Panc1 (cell line): ENCODE measurements at regions not wholly inside any gene's neighbourhood (a gene's known extent, or its start where the extent isn't known, plus 50 kb on each side); places are given as distances from the start of the nearest gene placed in this dataset.

Experiments used
- ATAC-seq: fragments of 200-7000 bp; cut with Tn5 transposase; 2 replicates; pipeline ENCODE4 v1.9.1; 2020; ENCODE audit warnings: mild to moderate bottlenecking, moderate library complexity
- BruUV-seq: library from RNA; stranded (reverse); fragments of 400-500 nt; replicated peaks from 2 replicates; lab custom pipeline; 2021; lab: Mats Ljungman, UMichigan
- CTCF ChIA-PET: fragments of 300-600 bp; sonication (Branson Sonifier 250); formaldehyde crosslinking; loops from one replicate; lab custom pipeline; 2022; ENCODE audit warnings: antibody characterized with exemption; lab: Charles Lee
- POLR2A ChIA-PET: fragments of 300-600 bp; sonication (Branson Sonifier 250); formaldehyde crosslinking; loops from one replicate; lab custom pipeline; 2022; ENCODE audit warnings: antibody characterized with exemption; lab: Charles Lee
- DNase-seq: peaks from one replicate; pipeline ENCODE4 v3.0.0-alpha.2; 2010; ENCODE audit warnings: low read depth, low spot score
- H3K27ac ChIP-seq: 2 replicates; pipeline ENCODE4 v1.5.1; 2011; ENCODE audit warnings: mild to moderate bottlenecking, low read length, inconsistent platforms
- H3K27me3 ChIP-seq: fragments of 200-500 bp; sonication (Bioruptor generic); 2 replicates; pipeline ENCODE4 v1.6.0; 2014; ENCODE audit warnings: low read length, inconsistent platforms; ENCODE audit not compliant: control insufficient read depth, insufficient read depth
- H3K36me3 ChIP-seq: fragments of 200-500 bp; sonication (Bioruptor generic); 2 replicates; pipeline ENCODE4 v1.5.1; 2014; ENCODE audit warnings: inconsistent platforms, mild to moderate bottlenecking, low read length, moderate library complexity; ENCODE audit not compliant: control insufficient read depth, insufficient read depth
- H3K4me1 ChIP-seq: 2 replicates; pipeline ENCODE4 v1.5.1; 2011; ENCODE audit warnings: inconsistent platforms, mild to moderate bottlenecking, low read length, moderate library complexity; ENCODE audit not compliant: control insufficient read depth, insufficient read depth
- H3K4me3 ChIP-seq, 2 experiments: 2 replicates each; pipeline ENCODE4 v1.5.1; 2011 to 2012; ENCODE audit warnings: low read depth in 2 of 2, low read length in 2 of 2, mild to moderate bottlenecking in 2 of 2, inconsistent platforms in 1 of 2, moderate library complexity in 1 of 2
- H3K9me3 ChIP-seq: fragments of 200-500 bp; sonication (Bioruptor generic); 2 replicates; pipeline ENCODE4 v1.5.1; 2014; ENCODE audit warnings: low read depth, mild to moderate bottlenecking, inconsistent platforms, low read length, moderate library complexity; ENCODE audit not compliant: control insufficient read depth, insufficient read depth
- POLR2AphosphoS5 ChIP-seq: IDR thresholded peaks from 2 replicates; pipeline ENCODE4 v1.6.1; 2012; ENCODE audit warnings: mild to moderate bottlenecking, low read depth, low read length, moderate library complexity
- REST ChIP-seq, 2 experiments: IDR thresholded peaks; 2 replicates each; pipeline ENCODE4 v1.6.1; 2011 to 2012; ENCODE audit warnings: low read depth in 2 of 2, control low read depth in 1 of 2, low read length in 1 of 2, mild to moderate bottlenecking in 1 of 2, moderate library complexity in 1 of 2; ENCODE audit not compliant: insufficient read depth in 1 of 2
- SIN3A ChIP-seq: IDR thresholded peaks from 2 replicates; pipeline ENCODE4 v1.6.1; 2012; ENCODE audit warnings: low read depth, mild to moderate bottlenecking, low read length, moderate library complexity, borderline replicate concordance; ENCODE audit not compliant: insufficient read depth
- TCF7L2 ChIP-seq: IDR thresholded peaks from 2 replicates; pipeline ENCODE4 v1.6.1; 2011; ENCODE audit warnings: mild to moderate bottlenecking, low read depth, low read length, inconsistent platforms
- in situ Hi-C: cut with HindIII; loops from 2 replicates; pipeline ENCODE4 v1.10.0; 2016; ENCODE audit warnings: low sequenced_read_pairs, low pct_unique_long_range_greater_than_20kb
- intact Hi-C: fragments of 100-400 bp; cut with micrococcal nuclease; formaldehyde crosslinking; loops from one replicate; pipeline ENCODE4 v1.10.0; 2022; ENCODE audit not compliant: unreplicated experiment
- TF ChIP-seq, protein P1 (sequence below): fragments of 450-650 bp; IDR thresholded peaks from 2 replicates; pipeline ENCODE4 v1.5.1; 2017; ENCODE audit warnings: mild to moderate bottlenecking

DNA sequence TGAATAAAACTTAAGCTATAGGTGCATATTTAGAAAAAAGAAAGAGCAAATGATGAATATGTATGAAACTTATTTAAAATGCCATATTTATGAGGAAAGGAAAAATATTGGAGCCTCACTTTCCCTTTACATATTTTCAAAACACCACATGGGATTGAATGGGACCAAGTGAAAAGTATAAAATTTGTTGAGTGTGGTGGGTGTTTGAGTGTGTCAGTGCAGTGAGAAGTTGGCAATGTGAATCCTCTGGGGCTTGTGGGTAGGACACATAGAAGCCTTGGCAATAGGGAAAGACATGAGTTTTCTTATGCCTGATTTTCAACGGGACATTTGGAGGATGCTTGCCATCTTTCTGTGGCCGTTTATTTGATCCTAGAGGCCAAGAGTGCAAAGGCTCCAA lies 502.2 kb upstream of the CELF4 start:
- ATAC-seq, result no peak
- no peak for DNase-seq
- Histone ChIP-seq H3K27me3 (no peaks in the 10 kb centered on the region), H3K4me3 (no peak overlapping the region), H3K27ac (no peak overlapping the region), H3K9me3 (no peaks in the 10 kb centered on the region), H3K4me1 (no peaks in the 10 kb centered on the region), H3K36me3 (no peaks in the 10 kb centered on the region)
- intact Hi-C loops (no loop called here), in situ Hi-C loops (no loop called here)
- TF ChIP-seq POLR2AphosphoS5, result no peak
- TF ChIP-seq, protein P1, sequence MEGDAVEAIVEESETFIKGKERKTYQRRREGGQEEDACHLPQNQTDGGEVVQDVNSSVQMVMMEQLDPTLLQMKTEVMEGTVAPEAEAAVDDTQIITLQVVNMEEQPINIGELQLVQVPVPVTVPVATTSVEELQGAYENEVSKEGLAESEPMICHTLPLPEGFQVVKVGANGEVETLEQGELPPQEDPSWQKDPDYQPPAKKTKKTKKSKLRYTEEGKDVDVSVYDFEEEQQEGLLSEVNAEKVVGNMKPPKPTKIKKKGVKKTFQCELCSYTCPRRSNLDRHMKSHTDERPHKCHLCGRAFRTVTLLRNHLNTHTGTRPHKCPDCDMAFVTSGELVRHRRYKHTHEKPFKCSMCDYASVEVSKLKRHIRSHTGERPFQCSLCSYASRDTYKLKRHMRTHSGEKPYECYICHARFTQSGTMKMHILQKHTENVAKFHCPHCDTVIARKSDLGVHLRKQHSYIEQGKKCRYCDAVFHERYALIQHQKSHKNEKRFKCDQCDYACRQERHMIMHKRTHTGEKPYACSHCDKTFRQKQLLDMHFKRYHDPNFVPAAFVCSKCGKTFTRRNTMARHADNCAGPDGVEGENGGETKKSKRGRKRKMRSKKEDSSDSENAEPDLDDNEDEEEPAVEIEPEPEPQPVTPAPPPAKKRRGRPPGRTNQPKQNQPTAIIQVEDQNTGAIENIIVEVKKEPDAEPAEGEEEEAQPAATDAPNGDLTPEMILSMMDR, result no peak
- no peak for TF ChIP-seq SIN3A
- no peak for TF ChIP-seq TCF7L2
- no peak for TF ChIP-seq REST (IDR thresholded peaks at IDR 0.05; ENCODE audit: insufficient read depth in 1 of 2, low read depth in 2 of 2, low read length in 1 of 2)
- CTCF ChIA-PET, result no interaction called here
- BruUV-seq, result no TSS peak
- POLR2A ChIA-PET, result no interaction called here

DNA sequence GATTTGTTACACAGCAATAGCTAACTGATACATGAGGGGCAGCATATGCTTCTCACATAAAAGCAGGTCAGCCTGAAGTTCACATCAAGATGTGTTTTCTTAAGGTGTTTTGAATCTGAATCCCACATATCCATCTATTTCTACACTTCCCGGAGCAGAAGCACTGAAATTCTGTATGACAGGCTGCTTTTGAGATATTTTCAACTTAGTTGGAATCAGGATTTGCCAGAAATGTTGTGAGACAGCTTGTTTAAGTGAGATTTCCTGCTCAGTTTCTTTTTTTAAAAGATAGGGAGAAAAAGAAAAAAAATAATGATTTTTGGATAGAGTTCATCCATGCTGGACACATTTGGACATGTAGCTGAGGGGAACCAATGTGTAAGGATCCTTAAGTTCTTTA lies 501.5 kb upstream of the CELF4 start:
- ATAC-seq (no peak), DNase-seq (no peak)
- Histone ChIP-seq H3K36me3 (no peaks in the 10 kb centered on the region), H3K27ac (no peak overlapping the region), H3K4me3 (no peak overlapping the region), H3K27me3 (no peaks in the 10 kb centered on the region), H3K4me1 (no peaks in the 10 kb centered on the region), H3K9me3 (no peaks in the 10 kb centered on the region)
- in situ Hi-C loops (no loop called here), intact Hi-C loops (no loop called here)
- BruUV-seq, result no TSS peak
- POLR2A ChIA-PET, result no interaction called here
- CTCF ChIA-PET, result no interaction called here
- TF ChIP-seq TCF7L2 (no peak), REST (IDR thresholded peaks at IDR 0.05; ENCODE audit: insufficient read depth in 1 of 2, low read depth in 2 of 2, low read length in 1 of 2) (no peak), POLR2AphosphoS5 (no peak), SIN3A (no peak)
- TF ChIP-seq, protein P1, result no peak
